GM12878 (cell line): ENCODE measurements at regions not wholly inside any gene's neighbourhood (a gene's known extent, or its start where the extent isn't known, plus 50 kb on each side); places are given as distances from the start of the nearest gene placed in this dataset.

ENCODE experiments used
- ATAC-seq: fragments of 200-7000 bp; cut with Tn5 transposase; 3 replicates; pipeline ENCODE4 v1.9.1; 2020; ENCODE audit warnings: mild to moderate bottlenecking, moderate library complexity
- BruUV-seq: library from RNA; stranded (reverse); fragments of 400-500 nt; replicated peaks from 2 replicates; lab custom pipeline; 2021; lab: Mats Ljungman, UMichigan
- CTCF ChIA-PET: fragments of 300-600 bp; sonication (Branson Sonifier 250); formaldehyde crosslinking; extraction: SDS; loops from one replicate; lab custom pipeline; 2021; ENCODE audit warnings: inconsistent platforms; lab: Yijun Ruan, JAX
- POLR2A ChIA-PET: fragments of 350-600 bp; formaldehyde crosslinking; extraction: SDS; loops from one replicate; lab custom pipeline; 2021; ENCODE audit warnings: inconsistent platforms; lab: Charles Lee
- RAD21 ChIA-PET: fragments of 300-600 bp; sonication (Branson Sonifier 250); formaldehyde crosslinking; loops from one replicate; lab custom pipeline; 2023; ENCODE audit warnings: antibody characterized with exemption; ENCODE audit not compliant: unreplicated experiment; lab: Charles Lee
- SMC1A ChIA-PET: fragments of 300-600 bp; sonication (Branson Sonifier 250); formaldehyde crosslinking; loops from one replicate; lab custom pipeline; 2023; ENCODE audit not compliant: unreplicated experiment, uncharacterized antibody; lab: Charles Lee
- DNase-seq: peaks from one replicate; pipeline ENCODE4 v3.0.0-alpha.2; 2011; ENCODE audit warnings: low read depth, low spot score
- FAIRE-seq: peaks from 3 replicates; lab custom pipeline; 2011; peaks lifted over from hg19 to GRCh38; lab: Jason Lieb, UNC
- H2AFZ ChIP-seq: 2 replicates; pipeline ENCODE4 v1.6.0; 2011; ENCODE audit warnings: low read depth, low read length, control low read depth; ENCODE audit not compliant: control insufficient read depth
- H3K27ac ChIP-seq: 2 replicates; pipeline ENCODE4 v1.5.1; 2011; ENCODE audit warnings: control low read depth; ENCODE audit not compliant: control insufficient read depth, insufficient read depth
- H3K27me3 ChIP-seq, 2 experiments: replicated peaks in 1 of 2; 2 replicates each; pipeline versions ENCODE4 v1.6.0 to v1.6.1; 2011; ENCODE audit warnings: low read length in 1 of 2; ENCODE audit not compliant: control insufficient read depth in 2 of 2, insufficient read depth in 2 of 2
- H3K36me3 ChIP-seq, 2 experiments: 2 replicates each; pipeline ENCODE4 v1.5.1; 2011; ENCODE audit warnings: low read length in 1 of 2; ENCODE audit not compliant: control insufficient read depth in 2 of 2, insufficient read depth in 2 of 2
- H3K4me1 ChIP-seq: 2 replicates; pipeline ENCODE4 v1.6.1; 2011; ENCODE audit warnings: mild to moderate bottlenecking, low read length, moderate library complexity, mixed read lengths; ENCODE audit not compliant: control insufficient read depth, insufficient read depth
- H3K4me2 ChIP-seq: 2 replicates; pipeline ENCODE4 v1.6.0; 2011; ENCODE audit warnings: control low read depth; ENCODE audit not compliant: control insufficient read depth, insufficient read depth
- H3K4me3 ChIP-seq: fragments of 200-600 bp; sonication (generic); 2 replicates; pipeline ENCODE4 v1.5.1; 2016
- H3K79me2 ChIP-seq: 2 replicates; pipeline ENCODE4 v1.6.0; 2011; ENCODE audit warnings: low read length; ENCODE audit not compliant: control insufficient read depth, insufficient read depth
- H3K9ac ChIP-seq: 2 replicates; pipeline ENCODE4 v1.8.0; 2011; ENCODE audit warnings: low read length, control low read depth, mixed read lengths; ENCODE audit not compliant: control insufficient read depth, insufficient read depth
- H3K9me3 ChIP-seq: replicated peaks from 3 replicates; pipeline ENCODE4 v1.5.1; 2011; ENCODE audit warnings: mild to moderate bottlenecking, low read length; ENCODE audit not compliant: control insufficient read depth, insufficient read depth
- H4K20me1 ChIP-seq: 2 replicates; pipeline ENCODE4 v1.6.0; 2011; ENCODE audit not compliant: control insufficient read depth, insufficient read depth
- BRCA1 ChIP-seq: IDR thresholded peaks from 2 replicates; pipeline ENCODE4 v1.6.1; 2011; ENCODE audit warnings: low read depth, low read length, improper control_type of control experiment
- MYC ChIP-seq: IDR thresholded peaks from 2 replicates; pipeline ENCODE4 v1.6.1; 2011; ENCODE audit warnings: mild to moderate bottlenecking, low read length, moderate library complexity, inconsistent platforms; ENCODE audit not compliant: insufficient read depth, insufficient replicate concordance, insufficient read length, severe bottlenecking
- PML ChIP-seq: IDR thresholded peaks from 2 replicates; pipeline ENCODE4 v1.6.1; 2012; ENCODE audit warnings: low read length, inconsistent platforms
- POLR2AphosphoS5 ChIP-seq: IDR thresholded peaks from 2 replicates; pipeline ENCODE4 v1.6.1; 2011; ENCODE audit warnings: mild to moderate bottlenecking, low read length, inconsistent platforms
- RELA ChIP-seq: fragments of 450-650 bp; IDR thresholded peaks from 2 replicates; pipeline ENCODE4 v1.8.0; 2014; ENCODE audit warnings: borderline replicate concordance; ENCODE audit not compliant: partially characterized antibody
- WGBS: methylation state at CpG from one replicate; pipeline ENCODE4 v1.1.6; 2016; ENCODE audit warnings: low lambda C conversion rate; ENCODE audit not compliant: insufficient replicate concordance, insufficient coverage; ENCODE audit errors: missing lambda C conversion rate; 5-methylcytosine and 5-hydroxymethylcytosine counted together
- in situ Hi-C: fragments of 300-500 bp; cut with MboI; formaldehyde crosslinking; loops from 9 replicates; pipeline ENCODE4 v1.14.3; 2018; ENCODE audit warnings: mixed read lengths
- intact Hi-C: fragments of 100-400 bp; cut with micrococcal nuclease; formaldehyde crosslinking; loops from one replicate; pipeline ENCODE4 v1.14.2; 2022; ENCODE audit not compliant: unreplicated experiment
- TF ChIP-seq, protein P1 (sequence below): fragments of 450-650 bp; IDR thresholded peaks from 2 replicates; pipeline ENCODE4 v1.6.1; 2017; ENCODE audit warnings: borderline replicate concordance
- TF ChIP-seq, protein P2 (sequence below): fragments of 450-650 bp; IDR thresholded peaks from 2 replicates; pipeline ENCODE4 v1.6.1; 2017; ENCODE audit warnings: mild to moderate bottlenecking, moderate library complexity
- TF ChIP-seq, protein P3 (sequence below): fragments of 450-650 bp; IDR thresholded peaks from 2 replicates; pipeline ENCODE4 v1.6.1; 2017; ENCODE audit warnings: mild to moderate bottlenecking

DNA sequence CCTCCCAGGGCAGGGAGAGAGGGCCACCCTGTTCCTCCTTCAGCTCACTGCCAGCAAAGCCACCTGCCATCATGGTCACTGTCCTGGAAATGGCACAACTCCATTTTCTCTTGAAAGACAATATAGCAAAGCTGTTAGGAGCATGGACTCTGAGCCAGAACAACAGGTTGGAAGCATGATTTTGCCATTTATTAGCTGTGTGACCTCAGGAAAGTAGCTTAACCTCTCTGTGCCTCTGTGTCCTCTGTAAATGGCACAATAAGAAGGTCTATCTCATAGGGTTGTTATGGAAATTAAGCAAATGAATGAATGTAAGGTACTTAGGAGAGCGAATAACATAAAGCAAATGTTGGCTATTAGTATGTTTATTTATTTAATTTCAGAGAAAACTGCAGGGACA, 730.4 kb upstream of the ID2 start:
- H3K4me2 ChIP-seq, result no peak overlapping the region
- no peaks in the 10 kb centered on the region for H3K36me3 ChIP-seq
- H3K9ac ChIP-seq, result no peak overlapping the region
- ATAC-seq (no peak), DNase-seq (no peak), FAIRE-seq (no peak)
- H2AFZ ChIP-seq, result no peak overlapping the region
- intact Hi-C loops (no loop called here), in situ Hi-C loops (no loop called here)
- no peak overlapping the region for H3K4me3 ChIP-seq
- H3K9me3 ChIP-seq, result no peaks in the 10 kb centered on the region; the same call in 2 of the 3 replicates
- ChIA-PET POLR2A (no interaction called here), RAD21 (interaction anchor here (0.7 kb wide), 1 partner anchor 524 kb away, joined by 3 read pairs; no protein-coding TSS in a partner anchor), CTCF (no interaction called here), SMC1A (interaction anchor here (1.0 kb wide), 1 partner anchor 36 kb away, joined by 3 read pairs; no protein-coding TSS in a partner anchor)
- TF ChIP-seq, protein P1, sequence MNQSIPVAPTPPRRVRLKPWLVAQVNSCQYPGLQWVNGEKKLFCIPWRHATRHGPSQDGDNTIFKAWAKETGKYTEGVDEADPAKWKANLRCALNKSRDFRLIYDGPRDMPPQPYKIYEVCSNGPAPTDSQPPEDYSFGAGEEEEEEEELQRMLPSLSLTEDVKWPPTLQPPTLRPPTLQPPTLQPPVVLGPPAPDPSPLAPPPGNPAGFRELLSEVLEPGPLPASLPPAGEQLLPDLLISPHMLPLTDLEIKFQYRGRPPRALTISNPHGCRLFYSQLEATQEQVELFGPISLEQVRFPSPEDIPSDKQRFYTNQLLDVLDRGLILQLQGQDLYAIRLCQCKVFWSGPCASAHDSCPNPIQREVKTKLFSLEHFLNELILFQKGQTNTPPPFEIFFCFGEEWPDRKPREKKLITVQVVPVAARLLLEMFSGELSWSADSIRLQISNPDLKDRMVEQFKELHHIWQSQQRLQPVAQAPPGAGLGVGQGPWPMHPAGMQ, result no peak
- no peaks in the 10 kb centered on the region for H3K4me1 ChIP-seq
- WGBS, result 0% methylated on average over 1 of the region's 1 CpG
- H3K27me3 ChIP-seq, result peaks cover 0 to 5% of the 10 kb centered on the region in 2 experiments; a peak in 1 of 4 replicates
- H3K27ac ChIP-seq, result no peak overlapping the region
- BruUV-seq, result no TSS peak
- no peaks in the 10 kb centered on the region for H4K20me1 ChIP-seq
- H3K79me2 ChIP-seq, result no peaks in the 10 kb centered on the region

DNA sequence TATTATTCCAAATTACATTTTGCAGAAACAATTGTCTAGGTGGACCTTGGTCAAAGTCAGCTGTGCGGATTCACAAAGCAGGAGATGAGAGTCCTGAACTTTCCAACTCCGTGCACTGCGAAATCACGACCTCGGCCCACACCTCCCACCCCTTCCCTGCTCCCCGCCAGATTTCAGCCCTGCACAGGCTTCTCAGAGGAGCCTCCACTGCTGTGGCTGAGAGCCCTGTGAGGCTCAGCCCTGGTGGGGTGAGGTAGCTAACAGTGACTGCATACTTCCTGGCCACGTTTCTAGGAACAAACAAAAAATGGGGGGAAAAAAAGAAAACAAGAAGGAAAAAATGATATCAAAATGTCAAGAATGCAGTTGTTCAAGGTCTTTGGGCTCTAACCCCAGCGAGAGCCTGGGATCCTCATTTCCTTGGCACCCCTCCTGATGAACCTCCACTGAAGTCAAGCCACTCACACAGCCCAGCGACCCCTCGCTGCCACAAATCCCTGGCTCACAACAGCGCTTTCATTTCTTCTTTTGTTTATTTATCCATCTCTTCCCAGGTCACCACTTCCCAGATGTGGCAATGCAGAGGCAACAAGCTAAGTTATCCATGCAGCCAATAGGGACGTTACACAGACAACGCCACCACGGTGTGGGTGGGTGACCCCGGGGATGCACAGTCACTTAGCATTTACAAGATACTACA, 729.7 kb upstream of the ID2 start:
- CTCF ChIA-PET, result interaction anchor here (0.8 kb wide), 1 partner anchor 27 kb away, joined by 3 read pairs; no protein-coding TSS in a partner anchor
- ATAC-seq (no peak), DNase-seq (no peak), FAIRE-seq (no peak)
- Histone ChIP-seq H3K36me3 (no peaks in the 10 kb centered on the region), H3K4me1 (no peaks in the 10 kb centered on the region), H4K20me1 (no peaks in the 10 kb centered on the region), H3K9ac (no peak overlapping the region), H3K27ac (no peak overlapping the region), H3K4me2 (no peak overlapping the region), H3K27me3 (peaks cover 0 to 5% of the 10 kb centered on the region in 2 experiments; a peak in 1 of 4 replicates), H3K9me3 (no peaks in the 10 kb centered on the region; the same call in 2 of the 3 replicates), H3K4me3 (no peak overlapping the region), H3K79me2 (no peaks in the 10 kb centered on the region), H2AFZ (no peak overlapping the region)
- RAD21 ChIA-PET, result interaction anchor here (0.7 kb wide), 1 partner anchor 525 kb away, joined by 3 read pairs; no protein-coding TSS in a partner anchor
- in situ Hi-C loops (no loop called here), intact Hi-C loops (no loop called here)
- POLR2A ChIA-PET, result no interaction called here
- 51% methylated on average over 15 of the region's 15 CpGs for WGBS
- no TSS peak for BruUV-seq
- SMC1A ChIA-PET, result interaction anchor here (1.0 kb wide), 2 partner anchors 36 to 90 kb away, joined by 3 read pairs; no protein-coding TSS in a partner anchor
- TF ChIP-seq MYC (no peak), RELA (no peak), BRCA1 (no peak), POLR2AphosphoS5 (no peak), PML (no peak)
- TF ChIP-seq, protein P2, sequence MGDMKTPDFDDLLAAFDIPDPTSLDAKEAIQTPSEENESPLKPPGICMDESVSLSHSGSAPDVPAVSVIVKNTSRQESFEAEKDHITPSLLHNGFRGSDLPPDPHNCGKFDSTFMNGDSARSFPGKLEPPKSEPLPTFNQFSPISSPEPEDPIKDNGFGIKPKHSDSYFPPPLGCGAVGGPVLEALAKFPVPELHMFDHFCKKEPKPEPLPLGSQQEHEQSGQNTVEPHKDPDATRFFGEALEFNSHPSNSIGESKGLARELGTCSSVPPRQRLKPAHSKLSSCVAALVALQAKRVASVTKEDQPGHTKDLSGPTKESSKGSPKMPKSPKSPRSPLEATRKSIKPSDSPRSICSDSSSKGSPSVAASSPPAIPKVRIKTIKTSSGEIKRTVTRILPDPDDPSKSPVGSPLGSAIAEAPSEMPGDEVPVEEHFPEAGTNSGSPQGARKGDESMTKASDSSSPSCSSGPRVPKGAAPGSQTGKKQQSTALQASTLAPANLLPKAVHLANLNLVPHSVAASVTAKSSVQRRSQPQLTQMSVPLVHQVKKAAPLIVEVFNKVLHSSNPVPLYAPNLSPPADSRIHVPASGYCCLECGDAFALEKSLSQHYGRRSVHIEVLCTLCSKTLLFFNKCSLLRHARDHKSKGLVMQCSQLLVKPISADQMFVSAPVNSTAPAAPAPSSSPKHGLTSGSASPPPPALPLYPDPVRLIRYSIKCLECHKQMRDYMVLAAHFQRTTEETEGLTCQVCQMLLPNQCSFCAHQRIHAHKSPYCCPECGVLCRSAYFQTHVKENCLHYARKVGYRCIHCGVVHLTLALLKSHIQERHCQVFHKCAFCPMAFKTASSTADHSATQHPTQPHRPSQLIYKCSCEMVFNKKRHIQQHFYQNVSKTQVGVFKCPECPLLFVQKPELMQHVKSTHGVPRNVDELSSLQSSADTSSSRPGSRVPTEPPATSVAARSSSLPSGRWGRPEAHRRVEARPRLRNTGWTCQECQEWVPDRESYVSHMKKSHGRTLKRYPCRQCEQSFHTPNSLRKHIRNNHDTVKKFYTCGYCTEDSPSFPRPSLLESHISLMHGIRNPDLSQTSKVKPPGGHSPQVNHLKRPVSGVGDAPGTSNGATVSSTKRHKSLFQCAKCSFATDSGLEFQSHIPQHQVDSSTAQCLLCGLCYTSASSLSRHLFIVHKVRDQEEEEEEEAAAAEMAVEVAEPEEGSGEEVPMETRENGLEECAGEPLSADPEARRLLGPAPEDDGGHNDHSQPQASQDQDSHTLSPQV, result no peak
- TF ChIP-seq, protein P3, sequence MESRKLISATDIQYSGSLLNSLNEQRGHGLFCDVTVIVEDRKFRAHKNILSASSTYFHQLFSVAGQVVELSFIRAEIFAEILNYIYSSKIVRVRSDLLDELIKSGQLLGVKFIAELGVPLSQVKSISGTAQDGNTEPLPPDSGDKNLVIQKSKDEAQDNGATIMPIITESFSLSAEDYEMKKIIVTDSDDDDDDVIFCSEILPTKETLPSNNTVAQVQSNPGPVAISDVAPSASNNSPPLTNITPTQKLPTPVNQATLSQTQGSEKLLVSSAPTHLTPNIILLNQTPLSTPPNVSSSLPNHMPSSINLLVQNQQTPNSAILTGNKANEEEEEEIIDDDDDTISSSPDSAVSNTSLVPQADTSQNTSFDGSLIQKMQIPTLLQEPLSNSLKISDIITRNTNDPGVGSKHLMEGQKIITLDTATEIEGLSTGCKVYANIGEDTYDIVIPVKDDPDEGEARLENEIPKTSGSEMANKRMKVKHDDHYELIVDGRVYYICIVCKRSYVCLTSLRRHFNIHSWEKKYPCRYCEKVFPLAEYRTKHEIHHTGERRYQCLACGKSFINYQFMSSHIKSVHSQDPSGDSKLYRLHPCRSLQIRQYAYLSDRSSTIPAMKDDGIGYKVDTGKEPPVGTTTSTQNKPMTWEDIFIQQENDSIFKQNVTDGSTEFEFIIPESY, result no peak
